ENCODE measurements at regions not wholly inside any gene's neighbourhood (a gene's known extent, or its start where the extent isn't known, plus 50 kb on each side); places are given as distances from the start of the nearest gene placed in this dataset.
A peak's percentile ranks its signal among the peaks of the same experiment; 100 is the strongest.

DNA sequence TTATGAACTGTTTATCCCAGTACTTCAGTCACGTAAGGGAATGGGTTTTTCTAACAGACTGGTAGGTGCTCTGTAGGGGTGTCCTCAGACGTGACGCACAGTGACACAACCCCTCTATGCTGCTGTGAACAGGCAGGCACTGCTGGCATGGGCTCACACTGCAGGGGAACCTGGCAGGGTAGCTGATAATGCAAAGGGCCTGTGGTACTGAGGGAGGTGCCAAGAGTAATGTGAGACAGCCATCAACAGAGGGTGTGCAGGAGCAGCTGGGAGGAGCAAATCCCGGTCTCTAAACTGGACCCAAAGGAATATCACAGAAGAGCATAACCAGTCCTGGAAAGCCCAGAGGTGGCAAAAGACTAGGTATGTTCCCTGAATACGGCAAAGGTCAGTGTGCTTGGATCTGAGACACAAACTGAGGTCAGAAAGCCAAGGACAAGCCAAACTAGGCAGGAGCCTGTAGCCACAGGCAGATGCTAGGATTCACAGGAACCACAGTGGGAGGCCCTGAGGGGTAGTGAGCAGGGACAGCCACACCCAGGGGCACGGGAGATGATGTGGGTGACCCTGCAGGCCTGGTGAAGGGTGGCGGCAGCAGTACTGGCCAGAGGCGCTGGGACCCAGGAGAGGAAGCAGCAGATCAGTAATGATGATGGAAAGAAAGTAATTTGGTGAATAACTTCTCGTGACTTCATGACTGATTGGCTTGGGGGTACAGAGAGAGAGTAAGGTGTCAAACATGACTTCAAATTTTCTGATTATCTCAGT is 248.1 kb upstream of the CHRNA7 start:
- no peak for DNase-seq

DNA sequence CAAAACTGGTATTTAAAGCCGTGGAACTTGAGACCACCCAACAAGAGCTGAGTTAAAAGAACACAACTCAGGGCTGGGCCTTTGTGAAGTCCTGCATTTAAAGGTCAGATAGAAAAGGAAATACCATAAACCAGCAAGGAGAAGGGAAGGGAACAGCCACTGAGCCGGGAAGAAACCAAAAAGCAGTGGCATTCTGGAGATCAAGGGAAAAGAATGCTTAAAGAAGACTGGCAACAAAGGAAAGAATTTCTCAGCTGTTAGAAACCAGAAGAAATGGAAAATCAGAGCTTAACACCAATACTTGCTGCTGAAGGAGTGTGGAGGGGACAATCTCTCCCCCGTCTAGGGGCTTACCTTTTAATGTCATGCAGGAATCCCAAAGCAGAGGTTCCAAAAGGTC is 247.4 kb upstream of the CHRNA7 start:
- no peak for ATAC-seq (ENCODE audit: low read depth)
- Mint-ChIP-seq H3K4me3 (no peak overlapping the region), H3K9me3 (no peaks in the 10 kb centered on the region), H3K4me1 (no peaks in the 10 kb centered on the region), H3K36me3 (no peaks in the 10 kb centered on the region), H3K27ac (no peak overlapping the region), H3K27me3 (peaks cover 7% of the 10 kb centered on the region)
- POLR2A ChIA-PET: no interaction called here
- no peak for DNase-seq

More for the DNA sequence above, 248.1 kb upstream of the CHRNA7 start:
- POLR2A ChIA-PET: no interaction called here
- no peaks in the 10 kb centered on the region for H3K9me3 Mint-ChIP-seq
- H3K27me3 Mint-ChIP-seq: peaks cover 7% of the 10 kb centered on the region
- H3K4me3 Mint-ChIP-seq: no peak overlapping the region
- H3K4me1 Mint-ChIP-seq: no peaks in the 10 kb centered on the region
- no peak overlapping the region for H3K27ac Mint-ChIP-seq
- no peak for ATAC-seq (ENCODE audit: low read depth)
- no peaks in the 10 kb centered on the region for H3K36me3 Mint-ChIP-seq

DNA sequence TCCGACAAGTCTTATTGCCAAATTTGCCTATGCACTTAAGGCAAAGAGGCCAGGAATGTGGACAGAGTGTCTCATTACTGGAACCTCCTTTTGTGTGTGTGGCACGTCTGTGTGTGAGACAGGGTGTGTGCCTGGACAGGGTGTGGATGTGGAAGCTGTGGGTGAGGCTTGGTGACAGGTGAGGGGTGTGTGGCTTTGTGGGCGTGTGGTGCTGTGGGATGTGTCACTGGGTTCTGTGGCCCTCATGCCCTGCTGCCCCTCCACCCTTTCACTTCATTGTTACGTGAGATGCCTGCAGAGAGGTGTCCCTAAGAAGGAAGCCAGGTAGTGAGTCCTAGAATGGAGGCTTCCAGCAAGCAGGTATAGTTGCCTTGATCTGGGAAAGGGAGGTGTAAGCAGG is 244.0 kb upstream of the CHRNA7 start:
- Mint-ChIP-seq H3K9me3 (no peaks in the 10 kb centered on the region), H3K4me1 (no peaks in the 10 kb centered on the region), H3K27ac (no peak overlapping the region), H3K4me3 (no peak overlapping the region), H3K27me3 (peaks cover 6% of the 10 kb centered on the region), H3K36me3 (no peaks in the 10 kb centered on the region)
- POLR2A ChIA-PET: no interaction called here
- ATAC-seq (ENCODE audit: low read depth): no peak
- no peak for DNase-seq

DNA sequence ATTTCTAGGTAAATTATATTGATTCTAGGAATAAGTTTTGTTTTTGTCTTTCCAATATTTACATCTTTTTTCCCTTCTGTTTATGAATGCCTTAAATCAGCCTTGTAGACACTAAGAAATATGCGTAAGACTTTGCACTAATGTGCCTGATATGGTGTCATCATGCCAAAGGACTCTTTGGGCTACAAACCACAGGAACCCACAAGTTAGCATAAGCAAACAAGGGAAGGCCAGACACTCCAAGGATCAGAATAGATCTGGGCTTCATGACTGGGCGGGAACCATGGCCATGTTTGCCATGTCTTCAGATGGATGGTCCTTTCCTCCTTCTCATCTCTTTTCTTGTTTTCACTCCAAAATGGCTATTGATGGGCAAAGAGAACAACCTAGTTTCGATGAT is 242.2 kb upstream of the CHRNA7 start:
- Mint-ChIP-seq H3K27ac (no peak overlapping the region), H3K27me3 (peaks cover 9% of the 10 kb centered on the region), H3K4me1 (no peaks in the 10 kb centered on the region), H3K36me3 (no peaks in the 10 kb centered on the region), H3K4me3 (no peak overlapping the region), H3K9me3 (no peaks in the 10 kb centered on the region)
- ATAC-seq (ENCODE audit: low read depth) (no peak), DNase-seq (no peak)
- POLR2A ChIA-PET: no interaction called here

DNA sequence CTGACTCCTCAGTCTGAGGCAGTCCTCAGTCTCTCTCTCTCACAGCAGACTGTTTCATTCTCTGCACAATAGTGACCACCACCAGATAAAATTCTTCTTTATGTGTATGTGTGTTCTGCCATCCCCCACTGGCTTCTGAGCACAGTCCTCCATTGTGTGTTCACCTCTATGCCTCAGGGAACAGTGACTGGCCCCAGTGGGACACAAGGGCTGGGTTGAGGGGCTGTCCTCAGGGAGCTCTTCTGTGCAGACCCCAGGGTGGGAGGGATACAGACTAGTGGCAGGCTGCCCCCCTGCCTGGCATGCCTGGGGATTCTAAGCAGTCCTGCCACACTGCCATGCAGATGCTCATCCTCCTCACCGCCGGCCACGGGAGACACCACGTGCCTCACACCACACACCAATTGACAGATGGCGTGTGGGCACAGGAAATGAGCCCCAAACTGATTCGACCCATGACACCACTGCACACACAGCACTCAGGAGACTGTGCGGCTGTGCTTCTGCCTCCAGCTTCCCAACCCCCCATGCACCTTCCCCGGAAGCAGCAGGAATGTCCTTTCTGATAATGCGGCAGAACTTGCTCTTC is 237.6 kb upstream of the CHRNA7 start:
- no peaks in the 10 kb centered on the region for H3K4me1 Mint-ChIP-seq
- no peak for DNase-seq
- peaks cover 7% of the 10 kb centered on the region for H3K27me3 Mint-ChIP-seq
- no peak overlapping the region for H3K27ac Mint-ChIP-seq
- POLR2A ChIA-PET: no interaction called here
- no peaks in the 10 kb centered on the region for H3K9me3 Mint-ChIP-seq
- no peak for ATAC-seq (ENCODE audit: low read depth)
- H3K36me3 Mint-ChIP-seq: no peaks in the 10 kb centered on the region
- H3K4me3 Mint-ChIP-seq: no peak overlapping the region

DNA sequence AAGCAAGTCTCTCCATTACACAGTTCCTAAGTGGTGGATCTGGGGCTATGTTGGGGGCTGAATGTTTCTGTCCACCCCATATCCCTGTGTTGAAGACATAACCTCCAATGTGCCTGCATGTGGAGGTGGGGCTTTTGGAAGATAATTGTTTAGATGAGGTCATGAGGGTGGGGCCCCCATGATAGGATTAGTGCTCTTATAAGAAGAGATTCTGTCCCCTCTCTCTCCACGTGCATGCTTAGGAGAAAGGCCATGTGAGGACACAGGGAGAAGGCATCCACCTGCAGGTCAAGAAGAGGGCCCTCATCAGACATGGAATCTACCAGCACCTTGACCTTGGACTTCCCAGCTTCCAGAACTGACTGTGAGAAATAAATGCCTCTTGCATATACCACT is 231.0 kb upstream of the CHRNA7 start:
- POLR2A ChIA-PET: no interaction called here
- ATAC-seq (ENCODE audit: low read depth) (no peak), DNase-seq (no peak)
- Mint-ChIP-seq H3K4me3 (no peak overlapping the region), H3K4me1 (no peaks in the 10 kb centered on the region), H3K27me3 (no peaks in the 10 kb centered on the region), H3K9me3 (no peaks in the 10 kb centered on the region), H3K27ac (no peak overlapping the region), H3K36me3 (no peaks in the 10 kb centered on the region)

DNA sequence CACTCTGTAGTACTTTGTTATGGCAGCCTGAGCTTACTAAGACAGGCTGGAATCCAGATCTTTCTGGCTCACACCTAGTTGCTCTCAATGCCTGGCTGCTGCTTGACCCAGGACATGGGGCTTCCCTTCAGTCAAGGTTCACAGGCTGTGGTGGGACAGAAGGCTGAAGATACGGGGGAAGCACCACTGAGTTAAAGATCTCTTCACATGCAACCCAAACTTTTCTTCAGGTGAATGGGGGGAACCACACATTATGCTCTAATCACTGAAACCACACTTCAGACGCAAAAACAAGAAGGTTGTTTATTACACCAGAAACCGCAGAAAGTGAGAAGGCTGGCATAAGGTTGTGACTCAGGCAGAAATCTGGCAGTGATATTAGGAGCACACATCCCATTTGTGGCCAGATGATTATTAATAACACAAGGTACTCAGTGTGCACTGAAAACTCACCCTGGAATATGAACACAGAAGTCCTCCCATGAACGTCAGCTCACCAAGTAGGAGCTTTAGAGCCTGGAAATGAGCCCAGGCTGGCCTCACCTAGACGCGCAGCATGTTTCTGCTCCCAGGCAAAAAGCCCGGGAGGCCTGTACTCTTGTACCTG is 230.5 kb upstream of the CHRNA7 start:
- ATAC-seq (ENCODE audit: low read depth) (no peak), DNase-seq (no peak)
- no peaks in the 10 kb centered on the region for H3K27me3 Mint-ChIP-seq
- H3K36me3 Mint-ChIP-seq: no peaks in the 10 kb centered on the region
- H3K4me1 Mint-ChIP-seq: no peaks in the 10 kb centered on the region
- H3K4me3 Mint-ChIP-seq: no peak overlapping the region
- H3K9me3 Mint-ChIP-seq: no peaks in the 10 kb centered on the region
- POLR2A ChIA-PET: no interaction called here
- H3K27ac Mint-ChIP-seq: no peak overlapping the region

DNA sequence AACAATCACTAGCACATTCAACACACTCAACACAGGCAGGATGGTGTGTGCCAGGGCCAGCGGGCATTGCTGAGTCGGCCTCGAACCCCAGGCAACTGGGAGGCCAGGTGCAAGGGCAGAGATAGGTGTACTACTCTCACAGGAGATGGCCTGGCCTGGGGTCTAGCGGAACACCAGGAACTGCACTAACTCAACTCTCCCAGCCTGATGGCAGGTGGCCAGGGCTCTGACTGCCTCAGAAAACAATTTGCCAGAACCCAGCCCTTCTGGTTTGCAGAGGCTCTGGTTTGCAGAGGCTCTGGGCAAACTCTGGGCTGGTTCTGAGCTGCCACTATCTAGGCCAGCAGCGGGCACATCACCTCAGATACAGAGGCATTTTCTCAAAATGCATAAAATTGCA is 229.2 kb upstream of the CHRNA7 start:
- no peak overlapping the region for H3K27ac Mint-ChIP-seq
- POLR2A ChIA-PET: no interaction called here
- no peak for ATAC-seq (ENCODE audit: low read depth)

DNA sequence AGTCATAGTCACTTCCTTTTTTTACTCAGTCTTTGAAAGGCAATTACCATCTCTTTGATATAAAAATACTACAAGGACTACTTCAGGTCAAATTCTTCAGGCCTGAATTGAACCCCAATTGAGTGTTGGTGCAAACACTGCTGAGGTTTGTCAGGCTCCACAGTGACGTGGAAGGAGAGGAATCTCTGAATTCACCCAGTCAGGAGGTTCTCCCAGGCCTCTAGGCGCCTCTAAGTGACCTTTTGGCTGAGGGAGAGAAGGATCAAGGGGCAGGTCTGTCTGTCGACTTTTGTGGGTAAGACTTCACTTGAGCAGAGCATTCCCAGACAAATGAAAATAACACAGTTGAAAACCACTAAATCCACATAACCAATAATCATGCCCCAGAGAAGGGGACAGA is 227.6 kb upstream of the CHRNA7 start:
- Mint-ChIP-seq H3K27ac (no peak overlapping the region), H3K27me3 (no peaks in the 10 kb centered on the region), H3K36me3 (no peaks in the 10 kb centered on the region), H3K4me1 (no peaks in the 10 kb centered on the region), H3K9me3 (no peaks in the 10 kb centered on the region), H3K4me3 (no peak overlapping the region)
- POLR2A ChIA-PET: no interaction called here
- no peak for DNase-seq
- no peak for ATAC-seq (ENCODE audit: low read depth)

More for the DNA sequence above, 229.2 kb upstream of the CHRNA7 start:
- H3K4me3 Mint-ChIP-seq: no peak overlapping the region
- no peaks in the 10 kb centered on the region for H3K9me3 Mint-ChIP-seq
- DNase-seq: no peak
- H3K4me1 Mint-ChIP-seq: no peaks in the 10 kb centered on the region
- no peaks in the 10 kb centered on the region for H3K27me3 Mint-ChIP-seq
- H3K36me3 Mint-ChIP-seq: no peaks in the 10 kb centered on the region

DNA sequence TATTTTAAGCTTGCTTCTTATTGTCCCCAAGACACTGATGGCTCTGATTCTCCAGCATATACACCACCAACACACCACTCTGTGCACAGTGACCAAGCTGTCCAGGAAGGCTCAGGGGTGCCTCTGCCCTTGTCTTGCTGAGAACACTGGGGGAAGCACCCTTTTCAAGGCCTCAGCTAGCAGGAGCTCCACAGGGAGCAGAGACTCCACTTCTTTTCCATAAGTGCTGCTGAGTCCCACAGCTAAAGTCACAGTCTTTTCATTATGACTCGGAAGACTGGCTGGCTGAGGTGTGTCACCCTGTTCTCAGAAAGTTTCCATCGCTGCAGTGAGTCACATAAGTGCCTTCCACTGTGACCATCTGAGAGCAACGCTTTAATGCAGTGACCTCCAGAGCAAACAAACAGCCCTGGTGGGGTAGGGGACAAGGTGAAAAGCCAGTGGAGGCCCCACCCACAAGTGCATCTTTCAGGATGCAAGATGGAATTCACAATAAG is 226.9 kb upstream of the CHRNA7 start:
- DNase-seq: no peak
- H3K27ac Mint-ChIP-seq: peak overlapping the region; percentile 22
- no peak for ATAC-seq (ENCODE audit: low read depth)
- POLR2A ChIA-PET: no interaction called here
- H3K4me3 Mint-ChIP-seq: no peak overlapping the region
- H3K36me3 Mint-ChIP-seq: no peaks in the 10 kb centered on the region
- no peaks in the 10 kb centered on the region for H3K4me1 Mint-ChIP-seq
- H3K27me3 Mint-ChIP-seq: peaks cover 2% of the 10 kb centered on the region
- H3K9me3 Mint-ChIP-seq: no peaks in the 10 kb centered on the region

DNA sequence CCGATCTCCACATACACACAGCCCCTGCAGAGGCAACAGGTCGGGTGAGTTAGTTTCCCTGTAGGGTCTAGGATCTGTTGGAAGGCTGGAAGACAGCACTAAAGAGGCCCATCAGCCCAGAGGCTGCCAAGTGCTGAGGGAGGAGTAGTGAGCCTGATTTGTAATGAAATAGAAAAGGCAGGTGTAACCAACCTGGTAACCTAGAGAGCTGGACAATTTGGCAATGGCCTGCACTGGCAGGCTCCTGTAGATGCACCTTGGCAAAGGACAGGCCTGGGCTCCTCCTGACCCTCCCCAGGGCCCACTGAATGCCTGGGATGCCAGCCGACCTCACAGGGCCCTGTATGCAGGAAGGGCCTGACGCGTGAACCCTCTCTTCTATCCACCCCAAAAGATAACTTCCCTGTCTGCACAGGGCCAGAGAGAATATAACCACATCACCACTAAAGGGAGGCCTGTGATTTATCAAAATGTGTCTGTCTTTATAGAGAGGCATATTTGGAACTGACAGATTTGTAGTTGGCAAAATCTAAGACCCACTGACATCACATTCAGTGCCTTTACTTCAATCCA is 225.1 kb upstream of the CHRNA7 start:
- no peak overlapping the region for H3K4me3 Mint-ChIP-seq
- no peak overlapping the region for H3K27ac Mint-ChIP-seq
- no peaks in the 10 kb centered on the region for H3K36me3 Mint-ChIP-seq
- H3K4me1 Mint-ChIP-seq: no peaks in the 10 kb centered on the region
- H3K27me3 Mint-ChIP-seq: peaks cover 5% of the 10 kb centered on the region
- H3K9me3 Mint-ChIP-seq: no peaks in the 10 kb centered on the region
- ATAC-seq (ENCODE audit: low read depth) (no peak), DNase-seq (no peak)
- POLR2A ChIA-PET: no interaction called here

DNA sequence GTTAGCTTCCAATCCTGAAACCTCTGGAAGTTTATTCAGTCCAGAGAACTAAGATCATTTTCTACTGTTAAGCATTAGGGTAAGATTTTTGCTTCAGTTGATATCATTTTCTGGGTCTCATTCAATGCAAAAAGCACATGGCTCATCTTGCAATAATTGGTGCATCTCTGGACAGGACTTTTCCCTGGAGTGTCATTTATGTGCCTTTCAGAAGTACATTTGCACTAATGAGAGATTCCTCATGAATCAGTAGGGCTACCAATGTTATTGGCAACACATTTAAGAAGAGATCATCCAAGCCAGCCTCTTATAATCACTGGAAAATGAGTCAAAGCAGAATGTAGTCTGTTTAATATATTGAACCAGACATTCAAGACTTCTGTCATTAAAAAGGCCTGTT is 224.2 kb upstream of the CHRNA7 start:
- Mint-ChIP-seq H3K4me3 (no peak overlapping the region), H3K36me3 (no peaks in the 10 kb centered on the region), H3K9me3 (no peaks in the 10 kb centered on the region), H3K27ac (no peak overlapping the region), H3K27me3 (peaks cover 5% of the 10 kb centered on the region), H3K4me1 (no peaks in the 10 kb centered on the region)
- no peak for DNase-seq
- POLR2A ChIA-PET: no interaction called here
- ATAC-seq (ENCODE audit: low read depth): no peak

DNA sequence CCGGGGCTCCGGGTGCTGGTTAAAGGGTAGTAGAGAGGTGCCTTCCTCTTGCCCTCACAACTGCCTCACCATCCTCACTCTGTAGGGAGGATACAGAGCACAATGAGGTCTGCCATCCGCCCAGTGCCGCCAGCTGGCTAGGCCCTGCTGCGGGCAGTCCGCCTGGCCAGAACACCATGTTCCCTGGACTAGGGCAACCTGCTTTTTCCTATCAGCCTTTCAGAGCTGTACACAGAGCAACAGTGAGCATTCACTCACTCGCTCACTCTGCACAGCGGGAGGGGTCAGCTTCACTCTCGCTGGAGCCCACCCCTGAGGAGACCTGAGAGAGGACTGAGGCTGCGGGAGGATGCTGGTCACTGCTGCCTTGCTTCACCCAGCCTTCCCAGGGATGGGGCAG is 218.7 kb upstream of the CHRNA7 start:
- ATAC-seq (ENCODE audit: low read depth) (no peak), DNase-seq (no peak)
- POLR2A ChIA-PET: no interaction called here
- H3K4me3 Mint-ChIP-seq: no peak overlapping the region
- no peak overlapping the region for H3K27ac Mint-ChIP-seq
- peaks cover 5% of the 10 kb centered on the region for H3K27me3 Mint-ChIP-seq
- H3K4me1 Mint-ChIP-seq: no peaks in the 10 kb centered on the region
- H3K36me3 Mint-ChIP-seq: no peaks in the 10 kb centered on the region
- H3K9me3 Mint-ChIP-seq: no peaks in the 10 kb centered on the region

DNA sequence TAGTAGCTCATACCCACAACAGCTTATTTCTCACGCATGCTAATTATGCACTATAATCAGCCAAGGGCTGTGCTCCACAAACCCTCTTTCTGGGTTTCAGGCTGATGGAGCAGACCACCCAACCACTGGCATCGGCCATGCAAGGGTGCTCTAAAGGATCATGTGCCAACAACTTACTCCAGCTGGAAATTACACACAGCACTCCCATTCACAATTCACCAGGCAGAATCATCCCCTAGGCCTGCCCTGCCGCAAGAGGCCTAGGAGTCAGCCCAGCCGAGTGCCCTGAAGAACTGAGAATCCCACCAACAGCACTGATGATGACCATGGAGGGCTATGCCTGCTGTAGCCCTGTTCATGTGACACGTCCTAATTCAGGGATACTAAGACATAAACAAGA is 216.2 kb upstream of the CHRNA7 start:
- Mint-ChIP-seq H3K27ac (no peak overlapping the region), H3K4me3 (no peak overlapping the region), H3K9me3 (no peaks in the 10 kb centered on the region), H3K36me3 (no peaks in the 10 kb centered on the region), H3K27me3 (peaks cover 3% of the 10 kb centered on the region), H3K4me1 (no peaks in the 10 kb centered on the region)
- no peak for DNase-seq
- POLR2A ChIA-PET: no interaction called here
- no peak for ATAC-seq (ENCODE audit: low read depth)

Measured in activated naive CD8-positive, alpha-beta T cell treated with anti-CD3 and anti-CD28 coated beads, Interleukin-2, amount 10 ng/mL, durations not matched to agents 7 days and 5 days (primary cell).